GM23338 (cell line): ENCODE measurements at regions not wholly inside any gene's neighbourhood (a gene's known extent, or its start where the extent isn't known, plus 50 kb on each side); places are given as distances from the start of the nearest gene placed in this dataset.

ENCODE experiments used
- ATAC-seq: fragments of 200-7000 bp; cut with Tn5 transposase; 3 replicates; pipeline ENCODE4 v1.9.1; 2020
- DNase-seq: peaks from one replicate; pipeline ENCODE4 v3.0.0-alpha.2; 2015; ENCODE audit warnings: low spot score
- H2AFZ ChIP-seq: fragments of 200-600 bp; sonication (generic); 2 replicates; pipeline ENCODE4 v1.8.0; 2016; ENCODE audit warnings: antibody characterized with exemption, mild to moderate bottlenecking, moderate library complexity
- H3F3A ChIP-seq: fragments of 200-600 bp; sonication (generic); replicated peaks from 2 replicates; pipeline ENCODE4 v1.8.0; 2017; ENCODE audit warnings: antibody characterized with exemption, mixed run types, low read depth
- H3K27ac ChIP-seq: fragments of 200-600 bp; sonication (generic); 2 replicates; pipeline ENCODE4 v1.6.1; 2016; ENCODE audit warnings: low read depth
- H3K27me3 ChIP-seq: fragments of 200-600 bp; sonication (generic); 2 replicates; pipeline ENCODE4 v1.8.0; 2016; ENCODE audit warnings: mild to moderate bottlenecking, mixed run types, moderate library complexity; ENCODE audit not compliant: insufficient read depth
- H3K36me3 ChIP-seq: fragments of 200-600 bp; sonication (generic); 2 replicates; pipeline ENCODE4 v1.8.0; 2016; ENCODE audit warnings: mild to moderate bottlenecking; ENCODE audit not compliant: insufficient read depth
- H3K4me1 ChIP-seq: fragments of 200-600 bp; sonication (generic); 2 replicates; pipeline ENCODE4 v1.8.0; 2016; ENCODE audit warnings: mild to moderate bottlenecking, moderate library complexity; ENCODE audit not compliant: insufficient read depth
- H3K4me2 ChIP-seq: fragments of 200-600 bp; sonication (generic); 2 replicates; pipeline ENCODE4 v1.7.1; 2017; ENCODE audit warnings: mixed run types
- H3K4me3 ChIP-seq: fragments of 200-600 bp; sonication (generic); 2 replicates; pipeline ENCODE4 v1.6.1; 2016; ENCODE audit warnings: mixed run types
- H3K79me2 ChIP-seq: fragments of 200-600 bp; sonication (generic); replicated peaks from 2 replicates; pipeline ENCODE4 v1.8.0; 2017; ENCODE audit warnings: mild to moderate bottlenecking; ENCODE audit not compliant: insufficient read depth
- H3K9me2 ChIP-seq: fragments of 200-600 bp; sonication (generic); 2 replicates; pipeline ENCODE4 v1.8.0; 2017; ENCODE audit not compliant: insufficient read depth
- H4K20me1 ChIP-seq: fragments of 200-600 bp; sonication (generic); replicated peaks from 2 replicates; pipeline ENCODE4 v1.8.0; 2017; ENCODE audit warnings: mild to moderate bottlenecking; ENCODE audit not compliant: insufficient read depth
- H3K27ac Mint-ChIP-seq: 2 replicates; pipeline ENCODE4 v1.8.0; 2020; ENCODE audit warnings: inconsistent platforms, mild to moderate bottlenecking, moderate library complexity, mixed read lengths
- H3K27me3 Mint-ChIP-seq: 3 replicates; pipeline ENCODE4 v1.8.0; 2022; ENCODE audit warnings: low read depth, mild to moderate bottlenecking, moderate library complexity, mixed read lengths, inconsistent platforms; ENCODE audit not compliant: insufficient read depth, poor library complexity
- H3K36me3 Mint-ChIP-seq: 3 replicates; pipeline ENCODE4 v1.8.0; 2021; ENCODE audit warnings: low read depth, mild to moderate bottlenecking, inconsistent platforms, moderate library complexity, mixed read lengths
- H3K4me1 Mint-ChIP-seq: 3 replicates; pipeline ENCODE4 v1.8.0; 2020; ENCODE audit warnings: mild to moderate bottlenecking, inconsistent platforms, mixed read lengths
- H3K4me3 Mint-ChIP-seq: 3 replicates; pipeline ENCODE4 v1.8.0; 2021; ENCODE audit warnings: moderate library complexity, mild to moderate bottlenecking, inconsistent platforms, mixed read lengths
- H3K9me3 Mint-ChIP-seq: 3 replicates; pipeline ENCODE4 v1.8.0; 2020; ENCODE audit warnings: moderate library complexity, mild to moderate bottlenecking, inconsistent platforms, mixed read lengths
- CREB1 ChIP-seq: fragments of 250-450 bp; sonication (Bioruptor Pico); IDR thresholded peaks from 2 replicates; pipeline ENCODE4 v1.5.0; 2020; ENCODE audit warnings: low read depth, mild to moderate bottlenecking, moderate library complexity
- EZH2 ChIP-seq: fragments of 200-600 bp; sonication (generic); IDR thresholded peaks from one replicate; pipeline ENCODE4 v1.8.0; 2017; ENCODE audit warnings: antibody characterized with exemption, mild to moderate bottlenecking, low read depth; ENCODE audit not compliant: unreplicated experiment
- EZH2phosphoT487 ChIP-seq: fragments of 200-600 bp; sonication (generic); IDR thresholded peaks from one replicate; pipeline ENCODE4 v1.8.1; 2018; ENCODE audit warnings: antibody characterized with exemption; ENCODE audit not compliant: unreplicated experiment
- JUNB ChIP-seq: IDR thresholded peaks from one replicate; pipeline ENCODE4 v1.6.1; 2016; ENCODE audit warnings: antibody characterized with exemption; ENCODE audit not compliant: unreplicated experiment
- NANOG ChIP-seq: IDR thresholded peaks from 2 replicates; pipeline ENCODE4 v1.6.1; 2016; ENCODE audit warnings: antibody characterized with exemption, borderline replicate concordance
- ZNF114 ChIP-seq: fragments of 250-450 bp; sonication (Bioruptor Pico); IDR thresholded peaks from 2 replicates; pipeline ENCODE4 v1.5.0; 2020; ENCODE audit warnings: mild to moderate bottlenecking, moderate library complexity
- ZNF331 ChIP-seq: fragments of 250-450 bp; sonication (Bioruptor Pico); IDR thresholded peaks from 2 replicates; pipeline ENCODE4 v1.5.0; 2020; ENCODE audit warnings: low read depth, mild to moderate bottlenecking, moderate library complexity

DNA sequence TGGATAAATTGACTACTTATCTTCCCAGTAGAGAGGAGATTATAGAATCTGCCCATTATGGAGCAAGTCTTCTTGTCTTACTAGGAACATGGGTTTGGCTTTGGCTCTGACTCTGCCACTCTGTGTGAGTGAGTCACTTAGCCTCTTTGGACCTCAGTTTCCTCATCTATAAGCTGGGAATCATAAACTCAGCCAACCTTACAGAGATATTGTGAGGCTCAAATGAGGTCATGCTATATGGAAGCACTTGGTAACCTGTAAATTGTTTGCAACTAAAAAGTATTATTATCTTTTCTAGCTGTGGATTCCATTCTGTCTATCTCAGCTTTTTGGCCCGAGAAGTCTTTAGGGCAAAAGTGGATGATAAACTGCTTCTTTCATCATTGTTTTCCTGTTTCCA, 186.8 kb upstream of the TSC22D1 start:
- no peak overlapping the region for H3K27ac Mint-ChIP-seq
- H3K9me3 Mint-ChIP-seq = no peaks in the 10 kb centered on the region
- DNase-seq (no peak), ATAC-seq (no peak)
- no peak overlapping the region for H3K4me2 ChIP-seq
- H3K27ac ChIP-seq = no peak overlapping the region
- no peaks in the 10 kb centered on the region for H3F3A ChIP-seq
- TF ChIP-seq EZH2 (no peak), ZNF331 (no peak)
- no peaks in the 10 kb centered on the region for H3K9me2 ChIP-seq
- peaks cover 13% of the 10 kb centered on the region for H3K27me3 Mint-ChIP-seq
- no peaks in the 10 kb centered on the region for H3K27me3 ChIP-seq
- H3K79me2 ChIP-seq = no peaks in the 10 kb centered on the region
- H3K4me1 Mint-ChIP-seq = peaks cover 30% of the 10 kb centered on the region
- no peaks in the 10 kb centered on the region for H3K4me1 ChIP-seq
- H3K4me3 Mint-ChIP-seq = no peak overlapping the region
- no peaks in the 10 kb centered on the region for H4K20me1 ChIP-seq
- H2AFZ ChIP-seq = 0 out of 2 replicates have a peak overlapping the region, but pooled peaks have one; percentile 88
- H3K36me3 Mint-ChIP-seq = no peaks in the 10 kb centered on the region
- no peaks in the 10 kb centered on the region for H3K36me3 ChIP-seq
- H3K4me3 ChIP-seq = no peak overlapping the region

DNA sequence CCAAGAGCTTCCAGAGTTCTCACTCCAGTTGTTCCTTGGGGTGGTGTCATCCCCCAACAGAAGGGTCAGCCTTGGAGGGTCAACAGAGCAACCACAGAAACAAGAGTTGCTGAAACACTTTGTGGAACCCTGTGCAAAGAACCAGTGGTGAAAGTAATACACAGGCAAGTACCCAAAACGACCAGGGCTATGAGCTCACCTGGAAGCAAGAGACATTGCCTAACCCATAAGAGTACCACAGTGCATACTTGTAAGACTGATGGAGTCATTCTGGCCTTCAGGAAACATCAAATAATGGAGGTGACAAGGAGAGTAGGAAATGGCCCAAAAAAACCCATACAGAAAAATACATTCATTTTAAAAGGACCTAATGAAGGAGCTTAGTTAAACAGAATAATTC, 184.3 kb upstream of the TSC22D1 start:
- Mint-ChIP-seq H3K4me3 (no peak overlapping the region), H3K4me1 (peaks cover 24% of the 10 kb centered on the region), H3K27ac (no peak overlapping the region; the same call in 1 of the 2 replicates), H3K27me3 (peaks cover 13% of the 10 kb centered on the region), H3K9me3 (no peaks in the 10 kb centered on the region), H3K36me3 (no peaks in the 10 kb centered on the region)
- Histone ChIP-seq H3F3A (no peaks in the 10 kb centered on the region), H3K36me3 (no peaks in the 10 kb centered on the region), H3K9me2 (no peaks in the 10 kb centered on the region), H3K79me2 (no peaks in the 10 kb centered on the region), H3K4me2 (no peak overlapping the region), H3K27ac (no peak overlapping the region), H4K20me1 (no peaks in the 10 kb centered on the region), H2AFZ (0 out of 2 replicates have a peak overlapping the region, but pooled peaks have one; percentile 14), H3K4me1 (no peaks in the 10 kb centered on the region), H3K4me3 (no peak overlapping the region), H3K27me3 (no peaks in the 10 kb centered on the region)
- TF ChIP-seq NANOG = no peak
- no peak for TF ChIP-seq CREB1 (CRISPR knock-in tag)
- no peak for TF ChIP-seq EZH2
- no peak for TF ChIP-seq JUNB
- no peak for TF ChIP-seq ZNF114
- DNase-seq (no peak), ATAC-seq (no peak)

DNA sequence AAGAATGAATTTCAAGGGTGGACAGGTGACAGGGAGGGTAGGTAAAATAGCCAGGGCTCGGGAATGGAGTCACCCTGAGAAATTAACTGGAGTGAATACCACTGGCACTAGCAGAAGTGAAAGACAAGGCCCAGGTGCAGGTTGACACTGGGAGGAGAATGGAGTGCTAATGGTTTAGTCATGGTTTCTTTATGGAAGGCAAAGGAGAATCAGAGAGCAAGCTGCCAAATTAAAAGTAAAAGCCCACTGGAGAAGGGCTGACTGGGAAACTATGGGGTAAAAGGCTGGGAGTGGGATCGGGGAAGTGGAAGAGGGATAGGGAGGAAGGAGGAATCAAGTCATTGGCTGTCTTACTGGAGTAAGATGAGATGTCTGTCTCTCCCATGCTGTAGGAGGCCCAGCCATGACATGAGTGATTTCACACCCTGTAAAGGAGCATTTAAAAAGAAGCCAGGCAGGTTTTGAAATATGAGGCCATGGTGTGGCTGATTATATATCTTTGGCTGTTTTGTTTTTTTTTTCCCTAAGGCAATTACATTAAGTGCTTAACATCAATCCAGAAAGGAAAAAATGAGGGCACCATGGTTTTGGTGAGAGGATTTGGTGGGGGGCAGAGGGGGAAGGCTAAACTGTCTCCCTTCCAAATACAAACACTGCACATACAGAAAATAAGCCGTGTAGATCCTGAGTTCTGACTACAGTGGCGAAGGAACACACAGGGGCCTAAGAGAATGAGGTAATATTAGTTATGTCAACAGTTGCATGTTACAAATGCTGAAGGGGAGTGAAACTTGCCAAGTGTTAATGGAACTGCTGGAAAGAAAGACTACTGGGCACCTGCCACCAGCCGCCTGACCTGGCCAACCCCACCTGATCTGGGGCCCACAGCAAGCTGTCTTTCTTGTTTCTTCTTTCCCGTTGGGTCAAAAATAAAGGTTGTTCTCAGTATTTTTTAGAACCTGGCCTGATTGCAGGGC, 183.5 kb upstream of the TSC22D1 start:
- ATAC-seq (no peak), DNase-seq (no peak)
- TF ChIP-seq ZNF114 = no peak
- no peak for TF ChIP-seq JUNB
- no peak for TF ChIP-seq EZH2
- TF ChIP-seq EZH2phosphoT487 = no peak
- Mint-ChIP-seq H3K4me1 (peaks cover 24% of the 10 kb centered on the region), H3K4me3 (no peak overlapping the region), H3K9me3 (no peaks in the 10 kb centered on the region), H3K36me3 (no peaks in the 10 kb centered on the region), H3K27ac (no peak overlapping the region; the same call in 1 of the 2 replicates), H3K27me3 (peaks cover 13% of the 10 kb centered on the region)
- no peaks in the 10 kb centered on the region for H3K4me1 ChIP-seq
- no peak overlapping the region for H3K4me2 ChIP-seq
- H2AFZ ChIP-seq = peak overlapping the region; percentile 76
- no peaks in the 10 kb centered on the region for H3K79me2 ChIP-seq
- H3K9me2 ChIP-seq = no peaks in the 10 kb centered on the region
- H3K4me3 ChIP-seq = no peak overlapping the region
- H3F3A ChIP-seq = no peaks in the 10 kb centered on the region
- H3K27me3 ChIP-seq = no peaks in the 10 kb centered on the region
- H3K27ac ChIP-seq = no peak overlapping the region
- no peaks in the 10 kb centered on the region for H4K20me1 ChIP-seq
- no peaks in the 10 kb centered on the region for H3K36me3 ChIP-seq
